Right atrium auricular region (tissue), 2 donors: ENCODE measurements at regions not wholly inside any gene's neighbourhood (a gene's known extent, or its start where the extent isn't known, plus 50 kb on each side); places are given as distances from the start of the nearest gene placed in this dataset.

Source experiments
- DNase-seq: peaks from one replicate; pipeline ENCODE4 v3.0.0-alpha.2; 2019; ENCODE audit warnings: low spot score
- H3K27ac ChIP-seq, 2 donors: fragments of 200-600 bp; sonication (generic); 1 replicate in 1 of 2; 2 replicates in 1 of 2; pipeline ENCODE4 v1.5.1; 2016 to 2019
- H3K27me3 ChIP-seq, 2 donors: fragments of 200-600 bp; sonication (generic); one replicate each; pipeline versions ENCODE4 v1.5.1 to v1.6.0; 2017 to 2019
- H3K36me3 ChIP-seq: fragments of 200-600 bp; sonication (generic); one replicate; pipeline ENCODE4 v1.5.1; 2016
- H3K4me1 ChIP-seq, 2 donors: fragments of 200-600 bp; sonication (generic); one replicate each; pipeline versions ENCODE4 v1.5.1 to v1.6.0; 2017 to 2019
- H3K4me3 ChIP-seq, 2 donors: fragments of 200-600 bp; sonication (generic); 1 replicate in 1 of 2; 2 replicates in 1 of 2; pipeline ENCODE4 v1.5.1; 2017 to 2019; ENCODE audit warnings: mild to moderate bottlenecking in 1 of 2, moderate library complexity in 1 of 2
- H3K9me3 ChIP-seq, 2 donors: fragments of 200-600 bp; sonication (generic); one replicate each; pipeline ENCODE4 v1.5.1; 2019
- CTCF ChIP-seq, 2 donors: fragments of 200-600 bp; sonication (generic); IDR thresholded peaks; one replicate each; pipeline ENCODE4 v1.5.1; 2019; ENCODE audit warnings: antibody characterized with exemption in 2 of 2

DNA sequence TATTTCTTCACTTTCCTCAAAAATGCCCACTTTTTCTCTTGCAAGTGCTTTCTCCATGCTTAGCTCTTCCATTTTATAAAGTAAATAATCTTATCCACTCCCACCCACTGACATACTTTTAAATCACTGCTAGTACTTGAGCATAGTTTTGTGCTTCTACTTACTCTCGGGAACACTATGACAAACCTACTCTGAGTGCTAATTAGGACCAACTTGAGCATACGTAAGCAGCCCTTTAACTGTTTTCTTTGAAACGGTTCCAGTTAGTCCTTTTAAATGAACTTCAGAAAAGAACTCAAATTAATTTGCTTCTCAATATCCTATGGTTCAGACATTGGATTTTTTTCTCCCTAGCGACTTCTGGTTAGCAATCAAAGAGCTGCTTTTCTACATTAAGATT lies 280.0 kb upstream of the SOX2 start:
- H3K4me3 ChIP-seq = no peak overlapping the region
- H3K9me3 ChIP-seq = no peaks in the 10 kb centered on the region
- no peak for TF ChIP-seq CTCF (IDR thresholded peaks at IDR 0.05)
- no peak for DNase-seq
- H3K4me1 ChIP-seq = no peaks in the 10 kb centered on the region
- H3K27me3 ChIP-seq = no peaks in the 10 kb centered on the region
- H3K36me3 ChIP-seq = no peaks in the 10 kb centered on the region
- no peak overlapping the region for H3K27ac ChIP-seq

DNA sequence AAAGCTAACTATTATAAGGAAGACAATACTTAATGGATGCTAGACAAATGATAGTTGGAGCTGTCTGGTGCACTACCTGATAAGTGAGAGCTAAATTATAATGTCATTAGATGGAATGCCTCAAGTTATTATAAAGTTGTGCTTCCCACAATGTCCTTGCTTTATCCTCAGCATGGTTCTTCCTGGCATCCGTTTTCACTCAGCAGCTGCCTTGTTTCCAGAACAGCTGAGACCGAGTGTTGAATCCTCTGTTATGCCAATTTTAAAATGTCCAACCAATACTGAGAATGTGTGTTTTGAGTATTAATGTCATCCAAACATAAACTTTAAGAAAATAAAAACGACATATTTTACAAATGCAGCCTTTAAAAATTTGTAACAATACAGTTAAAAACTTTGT lies 286.7 kb upstream of the SOX2 start:
- no peak for DNase-seq
- no peak overlapping the region for H3K27ac ChIP-seq
- no peaks in the 10 kb centered on the region for H3K4me1 ChIP-seq
- no peak for TF ChIP-seq CTCF (IDR thresholded peaks at IDR 0.05)
- H3K4me3 ChIP-seq = no peak overlapping the region
- H3K36me3 ChIP-seq = no peaks in the 10 kb centered on the region
- H3K27me3 ChIP-seq = no peaks in the 10 kb centered on the region
- H3K9me3 ChIP-seq = no peaks in the 10 kb centered on the region

DNA sequence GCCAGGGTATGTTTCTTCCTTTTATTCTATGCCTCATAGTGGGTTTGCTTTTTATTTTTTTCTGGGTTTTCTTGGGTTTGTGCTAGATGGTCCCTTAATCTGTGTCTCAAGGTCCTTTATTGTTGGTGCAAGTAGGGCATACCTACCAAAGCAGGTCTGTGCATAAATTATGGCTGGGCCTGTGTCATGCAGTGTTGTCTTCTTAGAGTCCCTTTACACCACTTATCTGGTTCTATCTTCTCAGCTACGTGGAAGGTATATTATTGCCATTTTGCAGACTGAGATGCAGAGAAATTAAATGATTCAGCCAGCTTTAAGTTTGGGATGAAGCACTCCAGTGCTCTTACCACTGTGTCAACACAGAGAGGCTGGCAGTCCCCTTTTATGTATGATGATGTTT lies 293.5 kb upstream of the SOX2 start:
- Histone ChIP-seq H3K9me3 (no peaks in the 10 kb centered on the region), H3K36me3 (no peaks in the 10 kb centered on the region), H3K4me3 (no peak overlapping the region), H3K27me3 (no peaks in the 10 kb centered on the region), H3K27ac (no peak overlapping the region), H3K4me1 (no peaks in the 10 kb centered on the region)
- no peak for TF ChIP-seq CTCF (IDR thresholded peaks at IDR 0.05)
- no peak for DNase-seq

DNA sequence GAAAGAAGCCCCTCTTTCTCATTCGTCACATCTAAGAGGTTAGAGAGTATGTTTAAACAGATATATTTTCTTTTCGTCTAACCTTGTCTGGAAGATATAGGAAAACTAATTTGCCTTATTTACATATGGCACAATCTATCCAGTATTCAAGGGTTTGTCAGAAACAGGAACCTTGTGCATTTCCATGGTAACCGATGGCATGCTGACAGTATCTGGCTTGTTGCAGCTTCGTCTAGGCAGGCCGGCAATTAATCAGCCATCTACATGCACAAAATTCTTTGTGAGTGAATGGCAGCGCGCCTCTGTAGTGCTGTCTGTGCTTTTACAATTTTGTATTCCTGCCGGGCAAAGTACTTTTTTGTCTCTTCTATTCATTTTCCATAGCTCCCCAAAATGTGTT lies 294.0 kb upstream of the SOX2 start:
- H3K4me3 ChIP-seq = no peak overlapping the region
- DNase-seq = no peak
- H3K9me3 ChIP-seq = no peaks in the 10 kb centered on the region
- no peak for TF ChIP-seq CTCF (IDR thresholded peaks at IDR 0.05)
- H3K36me3 ChIP-seq = no peaks in the 10 kb centered on the region
- H3K27me3 ChIP-seq = no peaks in the 10 kb centered on the region
- H3K27ac ChIP-seq = no peak overlapping the region
- no peaks in the 10 kb centered on the region for H3K4me1 ChIP-seq

DNA sequence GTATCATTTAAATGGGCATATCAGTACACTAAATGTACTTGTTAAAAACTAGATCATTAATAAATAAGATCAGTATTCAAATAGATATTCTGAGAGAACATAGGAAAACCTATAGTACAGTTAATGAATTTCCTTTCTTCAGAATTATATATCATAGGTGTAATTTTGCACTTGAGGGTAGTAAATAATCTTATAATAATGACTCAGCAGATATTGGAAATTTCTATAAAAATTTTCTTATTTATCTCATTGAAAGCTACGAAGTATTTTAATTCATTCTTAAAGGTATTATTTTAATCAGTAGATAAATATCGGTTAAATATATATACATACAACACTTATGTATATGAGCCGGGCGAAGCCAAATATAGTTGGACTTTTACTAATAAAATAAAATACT lies 300.9 kb upstream of the SOX2 start:
- no peak for TF ChIP-seq CTCF (IDR thresholded peaks at IDR 0.05)
- DNase-seq = no peak
- no peaks in the 10 kb centered on the region for H3K4me1 ChIP-seq
- H3K27ac ChIP-seq = no peak overlapping the region
- H3K9me3 ChIP-seq = no peaks in the 10 kb centered on the region
- no peaks in the 10 kb centered on the region for H3K27me3 ChIP-seq
- H3K36me3 ChIP-seq = no peaks in the 10 kb centered on the region
- no peak overlapping the region for H3K4me3 ChIP-seq

DNA sequence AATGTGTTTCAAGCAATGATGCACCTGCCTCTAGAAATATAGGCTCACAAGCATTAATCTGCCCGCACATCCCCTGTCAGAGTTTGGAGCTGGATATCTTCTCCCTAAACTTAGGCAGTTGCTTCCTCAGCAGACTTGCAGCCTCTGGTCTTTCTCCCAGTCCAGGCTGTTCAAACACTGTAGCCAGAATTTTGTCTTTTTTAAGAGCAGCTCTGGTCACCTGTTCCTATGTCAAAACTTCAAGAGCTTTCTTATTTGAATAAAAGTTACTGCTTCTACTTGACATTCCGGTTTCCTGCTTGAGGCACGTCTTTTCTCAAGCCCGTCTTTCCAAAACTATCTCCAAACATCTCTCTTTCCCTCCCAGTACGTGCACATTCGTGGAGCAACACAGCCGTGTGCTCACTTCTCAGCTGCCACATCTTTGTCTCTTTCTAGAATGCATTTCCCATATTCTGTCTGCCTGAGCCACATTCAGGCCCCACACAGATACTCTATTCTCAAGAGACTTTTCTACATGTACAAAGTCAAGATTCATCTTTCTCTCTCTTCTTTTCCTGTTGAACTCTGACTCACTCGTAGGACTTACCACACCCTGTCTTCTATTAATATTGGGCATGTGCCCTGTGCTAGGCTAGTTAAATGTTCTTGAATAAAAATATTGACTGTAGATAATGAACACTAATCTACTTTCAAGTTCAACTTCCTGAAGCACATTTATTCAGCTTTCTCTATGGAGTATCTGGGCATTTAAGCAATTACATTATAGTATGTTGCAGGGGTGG lies 307.7 kb upstream of the SOX2 start:
- Histone ChIP-seq H3K36me3 (no peaks in the 10 kb centered on the region), H3K4me1 (no peaks in the 10 kb centered on the region), H3K9me3 (no peaks in the 10 kb centered on the region), H3K4me3 (no peak overlapping the region), H3K27ac (no peak overlapping the region), H3K27me3 (no peaks in the 10 kb centered on the region)
- no peak for TF ChIP-seq CTCF (IDR thresholded peaks at IDR 0.05)
- DNase-seq = no peak
